OCI-LY7 (cell line): ENCODE measurements at regions not wholly inside any gene's neighbourhood (a gene's known extent, or its start where the extent isn't known, plus 50 kb on each side); places are given as distances from the start of the nearest gene placed in this dataset.
"Not testable (repeated sequence)": the region's sequence is repeated elsewhere in the genome, so short reads cannot be mapped to it uniquely, and the experiment has no call there.

Experiments
- BruUV-seq: library from RNA; stranded (reverse); fragments of 400-500 nt; replicated peaks from 2 replicates; lab custom pipeline; 2021; lab: Mats Ljungman, UMichigan
- CTCF ChIA-PET: fragments of 300-600 bp; sonication (Branson Sonifier 250); formaldehyde crosslinking; loops from one replicate; lab custom pipeline; 2022; ENCODE audit warnings: antibody characterized with exemption; ENCODE audit not compliant: unreplicated experiment; lab: Charles Lee
- POLR2A ChIA-PET: fragments of 300-600 bp; sonication (Branson Sonifier 250); formaldehyde crosslinking; loops from one replicate; lab custom pipeline; 2022; ENCODE audit warnings: antibody characterized with exemption; lab: Charles Lee
- DNase-seq: peaks from one replicate; pipeline ENCODE4 v3.0.0-alpha.2; 2015; ENCODE audit warnings: low spot score
- H2AFZ ChIP-seq: fragments of 200-600 bp; sonication (generic), shearing (Covaris generic); 2 replicates; pipeline ENCODE4 v1.6.1; 2014; ENCODE audit warnings: mild to moderate bottlenecking, antibody characterized with exemption, low read length, moderate library complexity
- H3K27ac ChIP-seq: fragments of 200-600 bp; sonication (generic); 2 replicates; pipeline ENCODE4 v1.5.1; 2014; ENCODE audit warnings: mixed run types, low read depth, mild to moderate bottlenecking, moderate library complexity, low read length, inconsistent platforms; ENCODE audit not compliant: poor library complexity, severe bottlenecking
- H3K36me3 ChIP-seq: fragments of 200-600 bp; sonication (generic); 2 replicates; pipeline ENCODE4 v1.6.1; 2014; ENCODE audit warnings: mild to moderate bottlenecking, antibody characterized with exemption, low read length, moderate library complexity, mixed read lengths; ENCODE audit not compliant: insufficient read depth
- H3K4me1 ChIP-seq: fragments of 200-600 bp; sonication (generic); 2 replicates; pipeline ENCODE4 v1.5.1; 2014; ENCODE audit warnings: mild to moderate bottlenecking, low read length; ENCODE audit not compliant: insufficient read depth, poor library complexity, severe bottlenecking
- H3K4me2 ChIP-seq: fragments of 200-600 bp; sonication (generic); 2 replicates; pipeline ENCODE4 v1.6.1; 2014; ENCODE audit warnings: mild to moderate bottlenecking, low read length
- H3K4me3 ChIP-seq: fragments of 200-600 bp; sonication (generic); 2 replicates; pipeline ENCODE4 v1.5.1; 2014; ENCODE audit warnings: mild to moderate bottlenecking, low read depth, low read length; ENCODE audit not compliant: poor library complexity, severe bottlenecking
- H3K79me2 ChIP-seq: fragments of 200-600 bp; sonication (generic); 2 replicates; pipeline ENCODE4 v1.6.1; 2016; ENCODE audit warnings: low read depth, mild to moderate bottlenecking, low read length, moderate library complexity, mixed read lengths; ENCODE audit not compliant: insufficient read depth
- H3K9me2 ChIP-seq: fragments of 200-600 bp; sonication (generic); 2 replicates; pipeline ENCODE4 v1.6.1; 2016; ENCODE audit warnings: mild to moderate bottlenecking, low read length, mixed read lengths; ENCODE audit not compliant: insufficient read depth
- H3K9me3 ChIP-seq: fragments of 200-600 bp; sonication (generic); 2 replicates; pipeline ENCODE4 v1.6.1; 2014; ENCODE audit warnings: mild to moderate bottlenecking, mixed run types, low read length, mixed read lengths
- H4K20me1 ChIP-seq: fragments of 200-600 bp; sonication (generic); 2 replicates; pipeline ENCODE4 v1.6.1; 2014; ENCODE audit warnings: mild to moderate bottlenecking, antibody characterized with exemption, low read length, moderate library complexity, mixed read lengths; ENCODE audit not compliant: insufficient read depth
- CTCF ChIP-seq: fragments of 200-600 bp; sonication (generic); conservative IDR thresholded peaks from 2 replicates; pipeline ENCODE4 v1.5.1; 2014; ENCODE audit warnings: mild to moderate bottlenecking, antibody characterized with exemption, low read length, moderate library complexity, mixed read lengths
- EZH2phosphoT487 ChIP-seq: fragments of 200-600 bp; sonication (generic); IDR thresholded peaks from 2 replicates; pipeline ENCODE4 v1.6.1; 2018; ENCODE audit warnings: low read depth, borderline replicate concordance, mild to moderate bottlenecking, mixed run types, antibody characterized with exemption, low read length, moderate library complexity, mixed read lengths
- intact Hi-C: fragments of 100-400 bp; cut with micrococcal nuclease; formaldehyde crosslinking; loops from one replicate; pipeline ENCODE4 v1.10.0; 2022; ENCODE audit not compliant: unreplicated experiment

GRCh38 chr20:30284281-30284905 lies 973.1 kb upstream of the DEFB115 start:
- intact Hi-C loops: no loop called here
- no peaks in the 10 kb centered on the region for H3K9me2 ChIP-seq
- no peaks in the 10 kb centered on the region for H3K79me2 ChIP-seq
- no peaks in the 10 kb centered on the region for H3K4me1 ChIP-seq
- no peaks in the 10 kb centered on the region for H4K20me1 ChIP-seq
- ChIA-PET POLR2A (no interaction called here), CTCF (no interaction called here)
- H3K36me3 ChIP-seq: no peaks in the 10 kb centered on the region
- H3K4me3 ChIP-seq: peak overlapping the region; percentile 23
- no peak overlapping the region for H3K27ac ChIP-seq
- BruUV-seq: no TSS peak
- DNase-seq: no peak
- TF ChIP-seq CTCF (no peak), EZH2phosphoT487 (no peak)
- H2AFZ ChIP-seq: peak overlapping the region; percentile 44; the same call in 1 of the 2 replicates
- 0 out of 2 replicates have a peak overlapping the region, but pooled peaks have one; percentile 14 for H3K4me2 ChIP-seq
- no peaks in the 10 kb centered on the region for H3K9me3 ChIP-seq

- Histone ChIP-seq H3K27ac (no peak overlapping the region), H2AFZ (no peak overlapping the region), H4K20me1 (no peaks in the 10 kb centered on the region), H3K4me2 (no peak overlapping the region), H3K36me3 (no peaks in the 10 kb centered on the region), H3K79me2 (no peaks in the 10 kb centered on the region), H3K4me1 (no peaks in the 10 kb centered on the region), H3K9me3 (no peaks in the 10 kb centered on the region), H3K9me2 (no peaks in the 10 kb centered on the region), H3K4me3 (no peak overlapping the region)
- TF ChIP-seq CTCF (no peak), EZH2phosphoT487 (no peak)
- intact Hi-C loops: no loop called here
- CTCF ChIA-PET: no interaction called here
- DNase-seq: no peak
- POLR2A ChIA-PET: no interaction called here
- BruUV-seq: no TSS peak
Measured at GRCh38 chr20:30285677-30286076, 971.8 kb upstream of the DEFB115 start.

- H3K9me3 ChIP-seq: no peaks in the 10 kb centered on the region
- no peaks in the 10 kb centered on the region for H3K4me1 ChIP-seq
- intact Hi-C loops: no loop called here
- ChIA-PET CTCF (no interaction called here), POLR2A (no interaction called here)
- BruUV-seq: no TSS peak
- no peaks in the 10 kb centered on the region for H4K20me1 ChIP-seq
- no peak overlapping the region for H3K4me2 ChIP-seq
- no peaks in the 10 kb centered on the region for H3K79me2 ChIP-seq
- H2AFZ ChIP-seq: no peak overlapping the region
- TF ChIP-seq EZH2phosphoT487: no peak
- TF ChIP-seq CTCF: 0 out of 2 replicates have a peak, but pooled peaks have one; percentile 31
- no peaks in the 10 kb centered on the region for H3K36me3 ChIP-seq
- no peaks in the 10 kb centered on the region for H3K9me2 ChIP-seq
- no peak overlapping the region for H3K4me3 ChIP-seq
- DNase-seq: peak; percentile 2
- H3K27ac ChIP-seq: no peak overlapping the region
Measured at GRCh38 chr20:30286157-30286556, 971.3 kb upstream of the DEFB115 start.

GRCh38 chr20:30287459-30287858 lies 970.0 kb upstream of the DEFB115 start:
- POLR2A ChIA-PET, H3K79me2 ChIP-seq, BruUV-seq, H3K36me3 ChIP-seq, intact Hi-C loops, H3K4me3 ChIP-seq, H3K9me3 ChIP-seq, CTCF ChIA-PET, H3K27ac ChIP-seq, H3K4me2 ChIP-seq, H2AFZ ChIP-seq, H4K20me1 ChIP-seq, H3K4me1 ChIP-seq, DNase-seq, H3K9me2 ChIP-seq: not testable (repeated sequence)
